Type B pancreatic cell (in vitro differentiated cells): ENCODE measurements at regions not wholly inside any gene's neighbourhood (a gene's known extent, or its start where the extent isn't known, plus 50 kb on each side); places are given as distances from the start of the nearest gene placed in this dataset.

Source experiments
- DNase-seq: peaks from one replicate; pipeline ENCODE4 v3.0.0; 2021; ENCODE audit warnings: mixed read lengths; ENCODE audit not compliant: unreplicated experiment; ENCODE audit errors: extremely low spot score
- H3K27ac Mint-ChIP-seq: 2 replicates; pipeline ENCODE4 v1.8.0; 2021; ENCODE audit warnings: mild to moderate bottlenecking, mixed read lengths
- H3K27me3 Mint-ChIP-seq: 2 replicates; pipeline ENCODE4 v1.8.0; 2021; ENCODE audit warnings: mixed read lengths
- H3K36me3 Mint-ChIP-seq: 2 replicates; pipeline ENCODE4 v1.8.0; 2021; ENCODE audit warnings: mixed read lengths
- H3K4me1 Mint-ChIP-seq: one replicate; pipeline ENCODE4 v1.8.0; 2021; ENCODE audit warnings: mixed read lengths; ENCODE audit not compliant: unreplicated experiment
- H3K4me3 Mint-ChIP-seq: 2 replicates; pipeline ENCODE4 v1.8.0; 2021; ENCODE audit warnings: mild to moderate bottlenecking, mixed read lengths
- H3K9me3 Mint-ChIP-seq: 2 replicates; pipeline ENCODE4 v1.8.0; 2021; ENCODE audit warnings: mixed read lengths
- TF ChIP-seq, protein P1 (sequence below): fragments of 200-600 bp; sonication (generic); conservative IDR thresholded peaks from 2 replicates; pipeline ENCODE4 v1.5.0; 2021; ENCODE audit warnings: antibody characterized with exemption, mild to moderate bottlenecking

DNA sequence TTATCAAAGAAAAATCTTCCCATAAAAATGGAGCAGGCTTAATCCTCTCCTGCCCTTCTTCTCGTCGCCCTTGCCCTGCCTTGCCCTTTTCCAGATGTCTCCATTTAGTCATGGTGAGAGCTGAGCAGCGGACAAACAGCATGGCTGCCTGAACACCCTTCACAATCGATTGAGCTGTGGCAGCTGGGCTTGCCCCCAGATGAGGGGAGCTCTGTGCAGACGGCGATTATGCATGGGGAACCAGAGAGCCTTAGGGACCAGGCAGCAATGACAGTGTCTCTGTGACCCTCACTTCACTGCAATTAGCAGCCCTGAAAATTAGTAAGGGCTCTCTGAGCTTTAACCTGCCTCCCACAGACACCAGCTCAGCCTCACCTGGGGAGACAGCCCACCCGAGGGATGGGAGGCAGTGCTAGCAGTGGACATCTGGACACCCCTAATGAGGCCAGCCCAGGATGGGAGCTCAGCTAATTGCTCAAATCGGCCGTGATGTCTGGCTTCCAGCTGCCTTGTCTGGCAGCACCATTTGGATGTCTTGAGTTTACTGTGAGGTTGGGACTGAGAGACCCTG is 365.7 kb downstream of the TNS1 start:
- Mint-ChIP-seq H3K9me3 (no peaks in the 10 kb centered on the region), H3K4me1 (peaks cover 16% of the 10 kb centered on the region), H3K36me3 (no peaks in the 10 kb centered on the region), H3K4me3 (peak overlapping the region; percentile 37), H3K27ac (no peak overlapping the region), H3K27me3 (peaks cover 7% of the 10 kb centered on the region)
- no peak for DNase-seq
- TF ChIP-seq, protein P1, sequence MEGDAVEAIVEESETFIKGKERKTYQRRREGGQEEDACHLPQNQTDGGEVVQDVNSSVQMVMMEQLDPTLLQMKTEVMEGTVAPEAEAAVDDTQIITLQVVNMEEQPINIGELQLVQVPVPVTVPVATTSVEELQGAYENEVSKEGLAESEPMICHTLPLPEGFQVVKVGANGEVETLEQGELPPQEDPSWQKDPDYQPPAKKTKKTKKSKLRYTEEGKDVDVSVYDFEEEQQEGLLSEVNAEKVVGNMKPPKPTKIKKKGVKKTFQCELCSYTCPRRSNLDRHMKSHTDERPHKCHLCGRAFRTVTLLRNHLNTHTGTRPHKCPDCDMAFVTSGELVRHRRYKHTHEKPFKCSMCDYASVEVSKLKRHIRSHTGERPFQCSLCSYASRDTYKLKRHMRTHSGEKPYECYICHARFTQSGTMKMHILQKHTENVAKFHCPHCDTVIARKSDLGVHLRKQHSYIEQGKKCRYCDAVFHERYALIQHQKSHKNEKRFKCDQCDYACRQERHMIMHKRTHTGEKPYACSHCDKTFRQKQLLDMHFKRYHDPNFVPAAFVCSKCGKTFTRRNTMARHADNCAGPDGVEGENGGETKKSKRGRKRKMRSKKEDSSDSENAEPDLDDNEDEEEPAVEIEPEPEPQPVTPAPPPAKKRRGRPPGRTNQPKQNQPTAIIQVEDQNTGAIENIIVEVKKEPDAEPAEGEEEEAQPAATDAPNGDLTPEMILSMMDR, result no peak

DNA sequence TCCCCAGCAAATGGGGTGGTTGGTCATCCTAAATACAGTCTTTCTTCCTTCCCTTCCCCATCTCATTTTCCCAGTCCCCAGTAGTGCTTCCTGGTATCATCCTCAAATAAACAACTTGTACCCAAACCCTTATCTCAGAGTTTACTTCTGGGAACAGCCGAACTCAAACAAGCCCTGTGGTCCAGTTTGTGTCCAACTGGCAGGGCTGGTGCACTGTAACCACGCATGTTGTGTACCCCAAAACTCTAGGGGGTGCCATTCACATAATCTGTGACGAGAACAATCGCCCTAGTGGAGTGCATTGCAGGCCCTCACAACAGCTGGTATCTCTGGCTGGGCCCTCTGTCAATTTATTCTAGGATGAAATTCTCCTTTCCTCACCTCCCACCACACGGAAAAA is 366.2 kb downstream of the TNS1 start:
- Mint-ChIP-seq H3K27me3 (peaks cover 7% of the 10 kb centered on the region), H3K9me3 (no peaks in the 10 kb centered on the region), H3K4me3 (no peak overlapping the region), H3K36me3 (no peaks in the 10 kb centered on the region), H3K4me1 (peaks cover 21% of the 10 kb centered on the region), H3K27ac (no peak overlapping the region)
- DNase-seq, result no peak
- TF ChIP-seq, protein P1, result no peak

DNA sequence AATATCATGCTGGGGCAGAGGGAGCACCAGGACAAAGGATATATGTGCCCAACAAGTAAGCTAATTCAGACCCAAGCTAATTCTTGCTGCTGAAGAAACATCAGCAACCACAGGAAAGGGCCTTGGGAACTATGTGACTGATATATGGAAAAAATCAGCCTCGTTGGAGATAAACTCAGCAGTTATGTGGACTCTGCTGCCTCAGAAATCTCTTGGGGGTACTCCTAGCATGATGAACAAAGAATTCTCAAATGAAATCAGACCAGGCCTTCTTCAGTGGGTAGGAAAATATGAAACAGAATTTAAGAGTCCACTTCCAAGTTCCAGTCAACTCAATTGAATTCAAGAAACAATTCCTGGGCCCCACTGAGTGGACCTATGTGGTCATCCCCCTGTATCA is 367.9 kb downstream of the TNS1 start:
- H3K36me3 Mint-ChIP-seq, result no peaks in the 10 kb centered on the region
- TF ChIP-seq, protein P1, result no peak
- H3K9me3 Mint-ChIP-seq, result no peaks in the 10 kb centered on the region
- DNase-seq, result no peak
- peaks cover 7% of the 10 kb centered on the region for H3K27me3 Mint-ChIP-seq
- no peak overlapping the region for H3K4me3 Mint-ChIP-seq
- H3K4me1 Mint-ChIP-seq, result peaks cover 32% of the 10 kb centered on the region
- H3K27ac Mint-ChIP-seq, result no peak overlapping the region

DNA sequence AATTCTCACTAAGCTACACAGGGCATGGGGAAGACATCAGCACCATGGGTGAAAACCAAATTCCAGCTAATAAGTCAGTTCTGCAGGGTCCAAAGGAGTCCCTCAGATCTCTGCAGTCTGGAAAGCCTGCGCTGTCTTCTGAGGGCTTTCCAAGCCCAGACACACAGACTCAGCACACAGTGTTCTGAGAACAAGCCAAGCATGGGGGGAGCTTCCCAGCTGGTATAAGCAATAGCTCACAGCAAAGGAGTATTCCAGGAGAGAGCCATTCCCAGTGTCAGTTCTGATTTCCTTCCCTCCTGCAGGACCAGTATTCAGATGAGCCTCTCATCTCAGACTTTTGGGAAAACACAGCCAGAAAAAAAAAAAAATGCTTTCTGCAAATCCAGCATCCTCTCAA is 370.8 kb downstream of the TNS1 start:
- peaks cover 4% of the 10 kb centered on the region for H3K27me3 Mint-ChIP-seq
- no peak overlapping the region for H3K4me3 Mint-ChIP-seq
- no peak overlapping the region for H3K27ac Mint-ChIP-seq
- no peaks in the 10 kb centered on the region for H3K9me3 Mint-ChIP-seq
- DNase-seq, result no peak
- TF ChIP-seq, protein P1, result no peak
- no peaks in the 10 kb centered on the region for H3K36me3 Mint-ChIP-seq
- H3K4me1 Mint-ChIP-seq, result peaks cover 34% of the 10 kb centered on the region

DNA sequence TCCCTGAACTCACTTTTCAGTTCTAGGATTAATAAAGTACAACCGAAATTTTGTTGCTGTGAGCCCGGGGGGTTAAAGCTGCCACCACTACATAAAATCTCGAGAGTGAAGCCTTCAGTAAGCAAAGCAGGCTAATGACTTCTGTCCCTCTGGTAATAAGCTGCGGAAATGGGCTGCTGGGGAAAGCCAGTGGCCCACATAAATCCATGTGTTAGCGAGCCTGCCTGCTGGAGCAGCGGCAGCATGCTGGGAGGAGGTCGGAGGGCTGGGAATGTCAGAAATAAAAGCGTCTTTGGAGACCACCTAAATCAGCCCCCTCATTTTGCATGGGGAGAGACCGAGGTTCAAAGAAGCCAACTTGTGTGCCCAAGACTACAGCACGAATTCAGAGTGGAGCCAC is 371.7 kb downstream of the TNS1 start:
- Mint-ChIP-seq H3K4me1 (peaks cover 26% of the 10 kb centered on the region), H3K9me3 (no peaks in the 10 kb centered on the region), H3K4me3 (peak overlapping the region; percentile 23), H3K36me3 (no peaks in the 10 kb centered on the region), H3K27me3 (peaks cover 4% of the 10 kb centered on the region), H3K27ac (no peak overlapping the region)
- no peak for DNase-seq
- TF ChIP-seq, protein P1, result no peak

DNA sequence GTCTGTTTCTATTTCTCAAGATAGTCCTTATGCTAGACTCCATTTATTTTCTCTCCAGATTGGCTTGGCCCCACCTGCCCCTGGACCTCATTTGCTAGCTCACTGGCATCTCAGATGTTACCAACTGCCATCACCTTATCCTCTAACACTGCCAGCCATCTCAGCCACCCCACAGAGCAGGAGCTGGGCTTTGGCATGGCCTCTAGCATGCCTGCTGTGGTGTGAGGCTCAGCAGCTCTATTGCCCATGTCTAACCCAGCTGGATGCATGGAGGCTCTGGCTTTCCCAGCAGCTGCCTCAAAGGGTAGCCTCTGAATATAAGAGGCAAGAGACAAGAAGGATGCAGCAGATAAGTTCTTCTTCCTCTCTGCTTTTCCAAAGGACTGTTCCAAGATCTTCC is 373.4 kb downstream of the TNS1 start:
- DNase-seq, result no peak
- Mint-ChIP-seq H3K4me3 (no peak overlapping the region), H3K9me3 (no peaks in the 10 kb centered on the region), H3K4me1 (peaks cover 26% of the 10 kb centered on the region), H3K27me3 (peaks cover 3% of the 10 kb centered on the region), H3K27ac (no peak overlapping the region), H3K36me3 (no peaks in the 10 kb centered on the region)
- TF ChIP-seq, protein P1, result no peak
